ENCODE measurements at regions not wholly inside any gene's neighbourhood (a gene's known extent, or its start where the extent isn't known, plus 50 kb on each side); places are given as distances from the start of the nearest gene placed in this dataset.

DNA sequence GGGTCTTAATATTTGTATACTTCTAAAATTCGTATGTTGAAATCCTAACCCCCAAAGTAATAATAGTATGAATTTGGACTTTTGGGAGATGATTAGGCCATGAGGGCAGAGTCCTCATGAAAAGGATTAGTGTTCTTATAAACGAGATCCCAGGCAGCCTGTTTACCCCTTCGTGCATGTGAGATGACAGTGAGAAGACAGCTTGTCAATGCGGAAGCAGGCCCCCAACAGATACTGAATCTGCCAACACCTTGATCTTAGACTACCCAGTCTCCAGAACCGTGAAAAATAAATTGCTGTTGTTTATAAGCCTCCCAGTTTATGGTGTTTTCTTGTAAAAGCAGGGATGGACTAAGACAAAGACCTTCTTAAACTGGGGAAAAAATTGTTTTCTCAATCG lies 714.2 kb downstream of the SI start:
- no peaks in the 10 kb centered on the region for H3K4me1 ChIP-seq (ENCODE audit: control insufficient read depth in 1 of 2, insufficient read depth in 2 of 2, low read length in 2 of 2)
- intact Hi-C loops (cut with micrococcal nuclease): no loop called here
- no peaks in the 10 kb centered on the region for H3K79me2 ChIP-seq (ENCODE audit: insufficient read depth, low read length)
- H2AFZ ChIP-seq (ENCODE audit: low read depth, low read length, poor library complexity, severe bottlenecking): no peak overlapping the region
- RAD21 ChIA-PET (ENCODE audit: low non-redundant PET in 1 of 2, low total read pairs in 2 of 2, uncharacterized antibody in 2 of 2, unreplicated experiment in 2 of 2): no interaction called here
- no TSS peak for BruUV-seq (replicated peaks)
- H3K4me2 ChIP-seq (ENCODE audit: low read length): no peak overlapping the region
- CTCF ChIA-PET: no interaction called here
- no peak for DNase-seq (ENCODE audit: low read depth, low spot score)
- no peak overlapping the region for H3K27ac ChIP-seq (ENCODE audit: low read depth, low read length)
- TF ChIP-seq EZH2phosphoT487 (IDR thresholded peaks at IDR 0.05; ENCODE audit: borderline replicate concordance) (no peak), POLR2AphosphoS5 (IDR thresholded peaks at IDR 0.05; ENCODE audit: low read depth, low read length) (no peak), RAD21 (IDR thresholded peaks at IDR 0.05; ENCODE audit: low read depth) (no peak), YY1 (IDR thresholded peaks at IDR 0.05; ENCODE audit: extremely low read depth, insufficient replicate concordance, low read depth, low read length) (no peak), ZFX (IDR thresholded peaks at IDR 0.05) (no peak), JUND (IDR thresholded peaks at IDR 0.05) (no peak)
- no peaks in the 10 kb centered on the region for H3K9me2 ChIP-seq (ENCODE audit: insufficient read depth)
- no peaks in the 10 kb centered on the region for H3K27me3 ChIP-seq (ENCODE audit: insufficient read depth, low read length)
- ATAC-seq: no peak
- no peak overlapping the region for H3K9ac ChIP-seq (ENCODE audit: low read length)
- no peaks in the 10 kb centered on the region for H3K36me3 ChIP-seq (ENCODE audit: control insufficient read depth in 1 of 2, insufficient read depth in 2 of 2, low read length in 2 of 2)
- H3K9me3 ChIP-seq (ENCODE audit: control insufficient read depth in 1 of 2, insufficient read depth in 1 of 2, low read depth in 1 of 2, low read length in 2 of 2): no peaks in the 10 kb centered on the region
- no peak overlapping the region for H3K4me3 ChIP-seq (replicated peaks in 1 of 2; ENCODE audit: low read depth in 1 of 2, low read length in 2 of 2)
- no peaks in the 10 kb centered on the region for H4K20me1 ChIP-seq (ENCODE audit: insufficient read depth)
- POLR2A ChIA-PET: no interaction called here

DNA sequence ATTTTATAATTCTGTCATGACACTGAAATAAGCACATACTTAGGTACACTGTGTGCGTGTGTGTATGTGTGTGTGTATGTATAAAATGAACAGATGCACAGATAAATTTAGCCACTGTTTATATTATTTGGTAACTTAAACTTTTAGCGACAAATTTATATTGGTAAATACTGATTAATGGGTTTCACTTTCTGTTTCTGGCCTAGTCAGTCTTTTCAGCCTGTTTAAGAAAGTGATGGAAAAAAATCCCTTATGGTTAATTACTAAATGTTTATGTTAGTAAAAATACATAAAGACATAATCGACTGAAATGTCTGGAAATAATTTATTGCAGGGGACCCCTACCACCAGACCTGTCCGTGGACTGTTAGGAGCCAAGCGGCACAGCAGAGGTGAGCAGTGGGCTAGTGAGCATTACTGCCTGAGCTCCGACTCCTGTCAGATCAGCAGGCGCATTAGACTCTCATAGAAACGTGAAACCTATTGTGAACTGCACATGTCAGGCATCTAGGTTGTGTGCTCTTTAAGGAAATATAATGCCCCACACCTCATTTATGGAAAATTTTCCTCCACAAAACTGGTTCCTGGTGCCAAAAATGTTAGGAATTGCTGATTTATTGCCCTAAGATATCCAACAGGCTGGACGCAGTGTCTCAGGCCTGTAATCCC lies 717.4 kb downstream of the SI start:
- Histone ChIP-seq H3K4me3 (replicated peaks in 1 of 2; ENCODE audit: low read depth in 1 of 2, low read length in 2 of 2) (no peak overlapping the region), H3K36me3 (ENCODE audit: control insufficient read depth in 1 of 2, insufficient read depth in 2 of 2, low read length in 2 of 2) (no peaks in the 10 kb centered on the region), H3K9ac (ENCODE audit: low read length) (no peak overlapping the region), H3K27me3 (ENCODE audit: insufficient read depth, low read length) (no peaks in the 10 kb centered on the region), H3K79me2 (ENCODE audit: insufficient read depth, low read length) (no peaks in the 10 kb centered on the region), H3K9me3 (ENCODE audit: control insufficient read depth in 1 of 2, insufficient read depth in 1 of 2, low read depth in 1 of 2, low read length in 2 of 2) (no peaks in the 10 kb centered on the region), H4K20me1 (ENCODE audit: insufficient read depth) (no peaks in the 10 kb centered on the region), H3K4me2 (ENCODE audit: low read length) (no peak overlapping the region), H2AFZ (ENCODE audit: low read depth, low read length, poor library complexity, severe bottlenecking) (no peak overlapping the region), H3K4me1 (ENCODE audit: control insufficient read depth in 1 of 2, insufficient read depth in 2 of 2, low read length in 2 of 2) (no peaks in the 10 kb centered on the region), H3K27ac (ENCODE audit: low read depth, low read length) (no peak overlapping the region), H3K9me2 (ENCODE audit: insufficient read depth) (no peaks in the 10 kb centered on the region)
- ChIA-PET POLR2A (no interaction called here), RAD21 (ENCODE audit: low non-redundant PET in 1 of 2, low total read pairs in 2 of 2, uncharacterized antibody in 2 of 2, unreplicated experiment in 2 of 2) (no interaction called here), CTCF (no interaction called here)
- DNase-seq (ENCODE audit: low read depth, low spot score) (no peak), ATAC-seq (no peak)
- intact Hi-C loops (cut with micrococcal nuclease): no loop called here
- BruUV-seq (replicated peaks): no TSS peak
- TF ChIP-seq POLR2AphosphoS5 (IDR thresholded peaks at IDR 0.05; ENCODE audit: low read depth, low read length) (no peak), JUND (IDR thresholded peaks at IDR 0.05) (no peak), CBX3 (IDR thresholded peaks at IDR 0.05; ENCODE audit: low read depth) (no peak), POLR2A (IDR thresholded peaks at IDR 0.05; ENCODE audit: borderline replicate concordance, extremely low read depth, insufficient read depth, insufficient read length) (no peak), ZNF274 (IDR thresholded peaks at IDR 0.05; ENCODE audit: low read depth, low read length) (no peak), SRF (IDR thresholded peaks at IDR 0.05; ENCODE audit: low read depth) (no peak), TCF7L2 (IDR thresholded peaks at IDR 0.05; ENCODE audit: borderline replicate concordance, extremely low read depth, insufficient read depth, insufficient read length) (no peak), YY1 (IDR thresholded peaks at IDR 0.05; ENCODE audit: extremely low read depth, insufficient replicate concordance, low read depth, low read length) (no peak), SP1 (IDR thresholded peaks at IDR 0.05; ENCODE audit: low read depth) (no peak), EZH2 (IDR thresholded peaks at IDR 0.05) (no peak), EZH2phosphoT487 (IDR thresholded peaks at IDR 0.05; ENCODE audit: borderline replicate concordance) (no peak), EGR1 (IDR thresholded peaks at IDR 0.05; ENCODE audit: low read depth) (no peak), SIN3A (IDR thresholded peaks at IDR 0.05; ENCODE audit: low read depth) (no peak)
- TF ChIP-seq, protein P1, sequence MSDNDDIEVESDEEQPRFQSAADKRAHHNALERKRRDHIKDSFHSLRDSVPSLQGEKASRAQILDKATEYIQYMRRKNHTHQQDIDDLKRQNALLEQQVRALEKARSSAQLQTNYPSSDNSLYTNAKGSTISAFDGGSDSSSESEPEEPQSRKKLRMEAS (IDR thresholded peaks at IDR 0.05): no peak
- TF ChIP-seq, protein P2, sequence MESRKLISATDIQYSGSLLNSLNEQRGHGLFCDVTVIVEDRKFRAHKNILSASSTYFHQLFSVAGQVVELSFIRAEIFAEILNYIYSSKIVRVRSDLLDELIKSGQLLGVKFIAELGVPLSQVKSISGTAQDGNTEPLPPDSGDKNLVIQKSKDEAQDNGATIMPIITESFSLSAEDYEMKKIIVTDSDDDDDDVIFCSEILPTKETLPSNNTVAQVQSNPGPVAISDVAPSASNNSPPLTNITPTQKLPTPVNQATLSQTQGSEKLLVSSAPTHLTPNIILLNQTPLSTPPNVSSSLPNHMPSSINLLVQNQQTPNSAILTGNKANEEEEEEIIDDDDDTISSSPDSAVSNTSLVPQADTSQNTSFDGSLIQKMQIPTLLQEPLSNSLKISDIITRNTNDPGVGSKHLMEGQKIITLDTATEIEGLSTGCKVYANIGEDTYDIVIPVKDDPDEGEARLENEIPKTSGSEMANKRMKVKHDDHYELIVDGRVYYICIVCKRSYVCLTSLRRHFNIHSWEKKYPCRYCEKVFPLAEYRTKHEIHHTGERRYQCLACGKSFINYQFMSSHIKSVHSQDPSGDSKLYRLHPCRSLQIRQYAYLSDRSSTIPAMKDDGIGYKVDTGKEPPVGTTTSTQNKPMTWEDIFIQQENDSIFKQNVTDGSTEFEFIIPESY (IDR thresholded peaks at IDR 0.05; ENCODE audit: extremely low read depth, insufficient replicate concordance, low read length): no peak
- TF ChIP-seq, protein P3, sequence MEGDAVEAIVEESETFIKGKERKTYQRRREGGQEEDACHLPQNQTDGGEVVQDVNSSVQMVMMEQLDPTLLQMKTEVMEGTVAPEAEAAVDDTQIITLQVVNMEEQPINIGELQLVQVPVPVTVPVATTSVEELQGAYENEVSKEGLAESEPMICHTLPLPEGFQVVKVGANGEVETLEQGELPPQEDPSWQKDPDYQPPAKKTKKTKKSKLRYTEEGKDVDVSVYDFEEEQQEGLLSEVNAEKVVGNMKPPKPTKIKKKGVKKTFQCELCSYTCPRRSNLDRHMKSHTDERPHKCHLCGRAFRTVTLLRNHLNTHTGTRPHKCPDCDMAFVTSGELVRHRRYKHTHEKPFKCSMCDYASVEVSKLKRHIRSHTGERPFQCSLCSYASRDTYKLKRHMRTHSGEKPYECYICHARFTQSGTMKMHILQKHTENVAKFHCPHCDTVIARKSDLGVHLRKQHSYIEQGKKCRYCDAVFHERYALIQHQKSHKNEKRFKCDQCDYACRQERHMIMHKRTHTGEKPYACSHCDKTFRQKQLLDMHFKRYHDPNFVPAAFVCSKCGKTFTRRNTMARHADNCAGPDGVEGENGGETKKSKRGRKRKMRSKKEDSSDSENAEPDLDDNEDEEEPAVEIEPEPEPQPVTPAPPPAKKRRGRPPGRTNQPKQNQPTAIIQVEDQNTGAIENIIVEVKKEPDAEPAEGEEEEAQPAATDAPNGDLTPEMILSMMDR (IDR thresholded peaks at IDR 0.05 in 2 of 3, conservative IDR thresholded peaks at IDR 0.05 in 1 of 3; ENCODE audit: borderline replicate concordance in 1 of 3, insufficient read depth in 1 of 3, low read depth in 2 of 3, low read length in 2 of 3): no peak

All from HCT116 (cell line).